GM21576 (cell line): ENCODE measurements at regions not wholly inside any gene's neighbourhood (a gene's known extent, or its start where the extent isn't known, plus 50 kb on each side); places are given as distances from the start of the nearest gene placed in this dataset.
"Not testable (repeated sequence)": the region's sequence is repeated elsewhere in the genome, so short reads cannot be mapped to it uniquely, and the experiment has no call there.

Experiments
- ATAC-seq: cut with Tn5 transposase; IDR thresholded peaks from one replicate; pipeline ENCODE4 v1.9.1; 2021; ENCODE audit warnings: mild to moderate bottlenecking, moderate library complexity; ENCODE audit not compliant: unreplicated experiment

DNA sequence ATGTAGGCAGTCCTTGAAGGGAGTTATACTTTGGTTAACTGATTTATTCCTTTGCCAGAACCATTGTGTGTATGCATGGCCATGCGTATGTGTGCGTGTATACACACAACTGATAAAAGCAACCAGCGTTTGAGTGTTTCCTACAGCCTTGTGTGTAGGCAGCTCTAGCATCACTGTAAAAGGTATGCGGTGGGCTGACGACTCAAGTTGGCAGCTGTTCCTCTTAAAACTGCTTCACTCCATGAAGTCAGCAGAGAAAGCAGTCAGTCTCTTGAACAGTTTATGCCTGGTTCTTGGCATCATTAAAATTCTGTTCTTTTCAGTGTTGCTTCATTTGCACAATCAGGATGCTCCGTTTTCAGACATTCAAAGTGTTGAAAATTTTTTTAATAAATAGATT is 103.5 kb upstream of the FRMPD4 start:
- ATAC-seq, result no peak

DNA sequence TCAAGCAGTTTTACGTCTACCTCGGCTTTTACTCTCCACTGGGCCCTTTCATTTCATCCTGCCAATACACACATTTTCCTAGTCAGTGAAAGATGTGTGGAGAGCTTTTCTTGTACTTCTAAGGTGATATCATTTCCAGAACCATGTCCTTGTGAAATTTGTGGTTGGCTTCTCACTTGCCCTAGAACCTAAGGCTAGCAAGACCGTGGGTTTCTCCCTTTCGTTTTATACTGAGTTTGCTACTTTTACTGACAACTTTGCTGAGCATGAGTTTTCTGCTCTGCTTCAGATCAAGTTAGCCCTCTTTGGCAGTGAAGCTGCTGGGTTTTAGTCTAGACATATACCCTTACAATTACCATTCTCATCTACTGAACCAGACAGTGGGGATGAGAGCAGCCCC is 95.7 kb upstream of the FRMPD4 start:
- no peak for ATAC-seq

GRCh38 chrX:12052109-12052508 is 86.2 kb upstream of the FRMPD4 start:
- ATAC-seq, result no peak

DNA sequence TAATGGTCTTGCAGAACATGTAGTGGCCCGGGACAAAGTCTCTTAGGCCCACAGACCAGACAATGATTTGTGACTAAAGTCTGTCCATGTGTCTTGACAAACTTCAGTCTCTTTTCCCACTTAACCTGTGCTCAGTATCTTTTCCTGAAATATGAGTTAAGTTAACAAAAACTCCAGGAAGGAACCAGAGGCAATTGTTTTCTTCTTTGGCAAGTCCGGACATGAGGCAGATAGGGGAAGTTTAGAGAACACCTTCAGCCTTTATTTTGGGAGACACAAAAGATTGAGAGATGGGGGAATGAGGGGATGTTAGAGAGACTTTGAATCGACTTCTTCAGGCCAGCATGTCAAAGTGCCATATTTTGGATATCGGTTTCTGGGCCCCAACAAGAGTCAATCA is 80.2 kb upstream of the FRMPD4 start:
- no peak for ATAC-seq

GRCh38 chrX:12060489-12061260 is 77.6 kb upstream of the FRMPD4 start:
- ATAC-seq, result no peak

GRCh38 chrX:12065251-12065650 is 73.0 kb upstream of the FRMPD4 start:
- no peak for ATAC-seq

DNA sequence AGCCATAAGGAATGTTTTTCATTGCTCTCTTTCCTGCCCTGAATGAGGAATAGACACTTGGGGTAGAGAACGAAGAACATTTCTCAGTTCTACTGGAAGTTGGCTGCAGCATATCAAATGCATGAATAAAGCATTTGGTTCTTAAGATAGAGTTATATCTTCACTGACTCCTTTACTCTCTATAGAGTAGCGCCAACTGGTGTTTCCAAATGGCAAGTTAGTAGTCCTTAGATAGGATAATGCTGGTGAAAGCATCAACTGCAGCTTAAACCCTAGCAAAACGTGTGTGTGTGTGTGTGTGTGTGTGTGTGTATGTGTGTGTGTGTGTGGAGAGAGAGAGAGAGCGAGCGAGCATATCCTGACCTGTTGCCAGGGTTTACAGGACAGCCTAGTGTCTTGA is 62.2 kb upstream of the FRMPD4 start:
- ATAC-seq, result no peak

DNA sequence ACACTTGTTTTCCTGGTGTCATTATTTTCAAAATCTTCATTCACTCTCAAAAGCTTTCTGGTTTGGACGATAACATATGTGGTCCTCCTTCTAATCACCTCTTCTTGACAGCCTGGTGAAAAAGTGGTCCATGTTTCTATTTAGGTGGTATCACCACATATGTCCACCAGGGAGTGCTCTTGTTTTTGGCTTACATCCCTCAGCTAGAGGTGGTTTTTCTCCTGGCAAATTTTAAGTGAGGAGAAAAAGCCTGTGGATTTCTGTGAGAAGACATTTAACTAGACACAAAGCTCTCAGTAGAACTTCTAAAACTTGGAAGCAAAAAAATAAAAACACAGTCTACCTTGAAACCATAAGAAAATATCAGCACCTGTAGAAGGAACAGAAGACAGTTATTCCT is 58.0 kb upstream of the FRMPD4 start:
- ATAC-seq, result no peak

DNA sequence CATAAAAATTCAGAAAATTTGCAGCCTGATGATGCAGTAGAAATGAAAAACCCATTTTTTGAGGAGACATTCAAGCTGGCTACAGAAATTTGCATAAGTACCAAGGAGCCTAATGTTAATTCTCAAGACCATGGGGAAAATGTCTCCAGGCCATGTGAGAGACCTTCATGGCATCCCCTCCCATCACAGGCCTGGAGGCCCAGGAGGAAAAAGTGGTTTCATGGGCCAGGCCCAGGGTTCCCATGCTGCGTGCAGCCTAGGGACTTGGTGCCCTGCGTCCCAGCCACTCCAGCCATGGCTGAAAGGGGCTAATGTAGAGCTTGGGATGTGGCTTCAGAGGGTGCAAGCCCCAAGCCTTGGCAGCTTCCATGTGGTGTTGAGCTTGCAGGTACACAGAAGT is 55.3 kb upstream of the FRMPD4 start:
- ATAC-seq, result not testable (repeated sequence)
